ENCODE measurements at regions not wholly inside any gene's neighbourhood (a gene's known extent, or its start where the extent isn't known, plus 50 kb on each side); places are given as distances from the start of the nearest gene placed in this dataset.

DNA sequence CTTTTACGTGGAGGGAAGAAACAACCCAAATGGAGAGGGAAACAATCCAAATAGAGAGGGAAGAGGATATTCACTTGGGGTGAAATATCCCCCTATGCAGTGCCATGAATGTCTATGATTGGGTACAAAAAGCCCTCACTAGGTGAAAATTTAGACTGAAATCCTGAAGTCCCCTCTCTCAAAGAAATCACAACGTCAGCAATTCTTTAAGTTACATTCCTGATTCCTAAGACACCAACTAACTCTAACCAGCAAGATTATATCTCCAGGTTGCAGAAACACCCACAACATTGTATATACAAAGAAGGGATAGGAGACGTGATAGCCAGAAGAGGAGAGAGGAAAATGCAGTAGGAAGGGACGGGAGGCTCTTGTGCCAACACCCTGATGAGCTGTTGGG lies 374.3 kb downstream of the DCAF12L2 start:
- no peak for DNase-seq (ENCODE audit: low spot score)

DNA sequence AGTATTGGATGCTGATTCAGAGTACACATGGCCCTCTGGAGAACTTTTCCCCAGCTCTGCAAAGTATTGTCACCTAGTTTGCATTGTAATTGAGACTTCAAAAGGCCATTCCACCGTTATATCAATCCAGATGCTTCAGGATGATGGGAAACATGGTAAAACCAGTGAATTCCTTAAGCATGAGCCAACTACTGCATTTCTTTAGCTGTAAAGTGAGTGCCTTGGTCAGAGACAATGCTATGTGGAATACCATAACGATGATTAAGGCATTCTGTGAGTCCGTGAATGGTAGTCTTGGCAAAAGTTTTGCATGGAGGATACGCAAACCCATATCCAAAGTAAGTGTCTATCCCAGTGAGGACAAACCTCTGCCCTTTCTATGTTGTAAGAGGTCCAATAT lies 355.2 kb downstream of the DCAF12L2 start:
- DNase-seq (ENCODE audit: low spot score), result peak; percentile 3

DNA sequence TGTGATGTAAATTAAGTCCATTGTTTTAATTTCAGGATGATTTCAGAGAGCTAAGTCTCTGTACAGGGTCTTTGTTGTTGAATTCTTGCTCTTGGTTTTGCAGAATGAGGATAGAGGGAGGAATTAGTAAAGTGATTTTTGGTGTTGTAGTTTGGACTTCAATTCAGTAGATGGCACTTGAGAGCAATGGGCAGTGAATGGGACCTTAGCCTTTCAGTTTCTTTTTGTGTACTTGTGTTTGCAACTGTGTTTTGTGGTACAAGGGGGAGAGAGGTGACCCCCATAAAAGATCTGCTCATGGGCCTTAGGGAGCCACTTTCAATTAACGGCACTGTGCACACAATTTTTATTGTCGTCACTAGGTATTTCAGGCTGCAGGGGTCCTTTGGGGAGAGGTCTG lies 340.0 kb downstream of the DCAF12L2 start:
- no peak for DNase-seq (ENCODE audit: low spot score)

DNA sequence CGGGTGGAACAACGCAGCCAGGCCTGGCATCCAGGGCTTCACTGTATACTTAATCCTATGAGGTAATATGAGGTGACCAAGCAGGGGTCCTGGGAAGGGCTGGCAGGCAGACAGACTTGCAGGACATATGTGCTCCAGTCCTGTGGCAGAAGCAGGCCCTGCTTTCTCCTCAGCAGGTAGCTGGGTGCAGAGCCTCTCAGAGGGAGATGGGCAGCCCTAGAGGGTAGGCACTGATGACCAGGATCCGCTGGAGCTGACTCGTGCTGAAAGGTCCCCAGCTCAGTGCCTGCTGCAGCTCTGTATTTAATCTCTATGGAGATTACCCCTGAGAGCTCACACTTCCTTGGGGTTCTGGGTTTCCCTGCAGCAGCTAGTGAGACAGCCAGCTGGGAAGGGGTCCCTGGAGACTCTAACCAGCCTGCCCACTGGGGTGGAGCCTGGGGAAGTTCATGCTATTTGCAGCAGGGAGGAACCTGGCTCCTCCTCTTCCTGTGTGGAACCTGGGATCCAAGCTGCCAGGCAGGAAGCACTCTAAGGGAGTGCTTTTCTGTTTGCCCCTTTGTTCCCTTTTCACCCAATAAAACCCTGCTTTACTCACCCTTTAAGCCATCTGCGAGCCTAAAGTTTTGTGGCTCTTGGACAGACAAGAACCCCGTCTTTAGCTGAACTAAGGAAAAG lies 339.2 kb downstream of the DCAF12L2 start:
- no peak for DNase-seq (ENCODE audit: low spot score)

DNA sequence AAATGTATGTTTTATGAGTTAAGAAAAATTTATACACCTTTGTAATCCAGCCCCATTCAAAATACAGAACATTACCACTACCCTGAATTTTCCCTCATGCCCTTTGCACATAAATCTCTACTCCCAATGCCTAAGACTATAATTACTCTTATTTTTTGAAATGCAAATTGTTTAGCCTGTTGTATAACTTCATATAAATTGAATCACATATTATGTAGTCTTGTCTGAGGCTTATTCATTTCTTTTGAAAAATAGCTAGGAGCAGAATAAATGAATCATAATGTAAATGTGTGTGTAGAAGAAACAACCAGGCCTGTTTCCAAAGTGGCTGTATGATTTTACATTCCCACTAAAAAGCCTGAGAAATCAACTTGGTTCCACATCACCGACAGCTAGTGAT lies 319.8 kb downstream of the DCAF12L2 start:
- DNase-seq (ENCODE audit: low spot score), result no peak

DNA sequence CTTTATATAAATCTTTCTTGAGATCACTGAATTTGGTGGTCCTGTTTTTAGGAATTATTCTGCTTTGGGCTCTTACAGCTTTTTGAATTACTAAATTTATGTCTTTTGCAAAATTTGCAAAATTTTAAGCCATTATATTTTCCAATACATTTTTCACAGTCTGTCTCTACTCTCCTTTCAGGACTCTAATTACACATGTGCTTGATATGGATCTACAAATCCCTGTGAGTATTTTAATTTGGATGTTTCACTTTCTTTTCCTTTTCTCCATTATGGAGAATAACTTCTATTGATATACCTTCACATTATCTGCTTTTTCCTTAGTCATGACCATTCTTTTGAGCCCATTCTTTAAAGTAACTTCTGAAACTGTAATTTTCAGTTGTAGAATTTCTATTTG lies 315.4 kb downstream of the DCAF12L2 start:
- no peak for DNase-seq (ENCODE audit: low spot score)

DNA sequence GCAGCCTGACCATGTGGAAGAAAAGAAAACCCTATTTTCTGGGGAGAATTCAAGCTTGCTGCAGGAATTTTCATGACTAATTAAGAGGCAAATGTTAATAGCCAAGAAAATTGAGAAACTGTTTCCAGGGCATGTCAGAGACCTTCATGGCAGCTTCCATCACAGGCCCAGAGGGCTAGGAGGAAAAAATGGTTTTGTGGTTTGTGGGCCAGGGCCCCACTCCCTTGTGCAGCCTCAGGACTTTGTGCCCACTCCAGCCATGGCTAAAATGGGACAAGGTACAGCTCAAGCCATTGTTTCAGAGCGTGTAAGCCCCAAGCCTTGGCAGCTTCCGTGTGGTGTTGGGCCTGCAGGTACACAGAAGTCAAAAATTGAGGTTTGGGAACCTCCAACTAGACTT lies 282.9 kb downstream of the DCAF12L2 start:
- no peak for DNase-seq (ENCODE audit: low spot score)

DNA sequence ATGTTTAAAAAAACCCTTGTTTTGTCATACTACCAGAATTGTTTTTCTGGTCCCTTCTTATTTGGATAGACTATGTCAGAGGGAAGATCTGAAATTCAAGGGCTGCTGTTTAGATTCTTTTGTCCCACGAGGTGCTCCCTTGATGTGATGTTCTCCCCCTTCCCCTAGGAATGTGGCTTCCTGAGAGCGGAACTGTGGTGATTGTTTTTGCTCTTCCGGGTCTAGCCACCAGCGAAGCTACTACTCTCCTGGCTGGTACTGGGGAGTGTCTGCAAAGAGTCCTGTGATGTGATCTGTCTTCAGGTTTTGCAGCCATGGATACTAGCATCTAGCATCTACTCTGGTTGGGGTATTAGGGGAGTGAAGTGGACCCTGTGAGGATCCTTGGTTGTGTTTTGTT lies 271.1 kb downstream of the DCAF12L2 start:
- no peak for DNase-seq (ENCODE audit: low spot score)

DNA sequence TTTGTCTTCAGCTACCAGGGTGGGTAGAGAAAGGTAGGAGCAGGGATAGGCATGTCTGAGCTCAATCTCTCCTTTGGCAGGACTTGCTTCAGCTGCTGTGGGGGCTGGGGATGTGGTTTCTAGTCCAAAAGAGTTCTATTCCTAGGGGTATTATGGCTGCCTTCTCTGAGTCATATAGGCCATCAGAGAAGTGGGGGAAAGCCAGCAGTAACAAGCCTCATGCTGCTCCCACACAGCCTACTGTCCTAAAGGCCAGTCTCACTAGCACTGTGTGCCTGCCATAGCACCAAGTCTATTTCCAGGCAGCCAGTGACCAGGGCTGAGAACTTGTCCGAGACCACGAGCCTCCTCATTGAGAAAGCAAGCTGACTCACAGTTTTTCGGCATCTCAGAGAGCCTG lies 270.6 kb downstream of the DCAF12L2 start:
- no peak for DNase-seq (ENCODE audit: low spot score)

DNA sequence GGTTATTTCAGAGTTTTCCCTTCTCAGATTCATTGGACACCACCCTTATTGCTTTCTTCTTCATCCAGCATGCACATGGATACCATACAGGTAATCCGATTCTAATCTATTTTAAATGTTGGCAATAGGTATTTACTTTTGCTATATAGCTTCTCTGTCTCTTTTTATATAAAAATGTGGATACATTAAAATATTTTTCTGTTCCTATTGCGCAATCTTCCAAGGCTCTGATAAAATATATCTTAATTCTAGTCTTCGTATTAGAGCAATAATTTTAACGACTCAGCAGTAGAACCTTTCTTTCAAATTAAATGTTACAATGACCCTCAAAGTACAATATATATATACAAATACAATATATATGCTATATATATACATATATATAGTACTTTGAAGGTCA lies 239.8 kb downstream of the DCAF12L2 start:
- no peak for DNase-seq (ENCODE audit: low spot score)

DNA sequence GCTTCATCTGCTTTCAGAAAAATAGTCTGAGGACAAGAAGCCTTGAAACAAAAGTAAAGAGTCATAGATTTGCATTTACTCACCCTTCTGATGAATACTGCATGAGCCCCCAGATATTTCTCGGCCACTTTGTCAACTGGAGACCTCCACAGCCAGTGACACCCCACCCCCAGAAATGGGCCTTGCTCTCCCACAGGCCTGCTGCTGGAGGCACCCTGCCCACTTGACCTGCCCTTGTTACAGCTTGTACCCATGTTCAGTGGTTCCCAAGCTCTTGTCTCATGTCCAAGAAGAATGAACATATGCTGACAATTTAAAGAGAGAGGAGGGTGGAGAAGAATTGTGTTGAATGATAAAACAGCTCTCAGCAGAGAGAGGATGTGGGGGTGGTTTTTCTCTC lies 225.1 kb downstream of the DCAF12L2 start:
- no peak for DNase-seq (ENCODE audit: low spot score)

DNA sequence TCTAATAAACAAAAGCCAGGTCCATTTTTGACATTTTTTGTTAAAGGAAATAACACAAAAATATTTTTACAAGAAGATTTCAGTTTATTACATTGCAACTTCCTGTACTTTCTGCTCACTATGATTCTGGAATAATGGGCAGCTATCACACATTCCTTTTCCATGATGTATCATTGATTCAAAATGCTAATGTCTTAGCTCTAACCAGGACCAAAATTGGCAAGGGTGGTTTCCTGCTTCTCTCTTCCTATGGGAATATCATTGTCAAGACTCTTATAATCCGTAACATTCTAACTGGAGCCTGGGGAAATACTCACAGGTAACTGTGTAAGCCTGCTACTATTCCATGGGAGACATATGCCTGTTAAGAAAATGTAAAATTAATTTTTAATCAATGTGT lies 218.6 kb downstream of the DCAF12L2 start:
- peak; percentile 14 for DNase-seq (ENCODE audit: low spot score)

DNA sequence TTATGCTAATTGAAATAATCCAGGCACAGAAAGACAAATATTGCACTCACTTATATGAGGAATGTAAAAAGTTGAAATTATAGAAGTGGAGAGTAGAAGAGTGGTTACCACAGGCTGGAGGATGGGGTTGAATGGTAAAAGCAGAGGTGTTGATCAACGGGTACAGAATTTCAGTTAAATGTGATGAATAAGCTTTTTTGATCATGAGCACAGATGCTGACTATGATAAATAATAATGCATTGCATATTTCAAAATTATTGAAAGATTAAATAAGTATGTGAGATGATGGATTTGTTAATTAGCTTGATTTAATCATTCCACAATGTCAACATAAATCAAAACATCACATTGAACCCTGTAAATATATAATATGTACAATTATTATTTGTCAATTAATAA lies 213.1 kb downstream of the DCAF12L2 start:
- DNase-seq (ENCODE audit: low spot score), result no peak

DNA sequence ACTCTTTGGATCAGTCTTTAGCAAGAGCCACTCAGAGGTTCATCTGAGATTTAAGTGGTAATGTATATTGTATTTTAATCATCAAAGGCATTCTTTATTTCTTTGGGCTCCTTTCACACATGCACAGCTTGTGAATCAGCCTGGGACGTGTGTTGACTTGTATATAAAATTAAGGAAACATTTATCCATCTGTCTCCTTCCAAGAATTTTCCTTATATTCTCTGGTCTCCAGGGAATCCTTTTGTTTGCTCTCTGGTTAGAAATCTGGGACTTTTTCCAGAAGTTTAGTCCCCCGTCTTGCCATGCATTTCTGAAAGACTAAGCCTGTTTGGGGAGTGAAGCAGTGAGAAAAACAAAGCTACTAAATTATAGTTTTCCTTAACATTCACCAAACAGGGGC lies 212.3 kb downstream of the DCAF12L2 start:
- DNase-seq (ENCODE audit: low spot score), result no peak

DNA sequence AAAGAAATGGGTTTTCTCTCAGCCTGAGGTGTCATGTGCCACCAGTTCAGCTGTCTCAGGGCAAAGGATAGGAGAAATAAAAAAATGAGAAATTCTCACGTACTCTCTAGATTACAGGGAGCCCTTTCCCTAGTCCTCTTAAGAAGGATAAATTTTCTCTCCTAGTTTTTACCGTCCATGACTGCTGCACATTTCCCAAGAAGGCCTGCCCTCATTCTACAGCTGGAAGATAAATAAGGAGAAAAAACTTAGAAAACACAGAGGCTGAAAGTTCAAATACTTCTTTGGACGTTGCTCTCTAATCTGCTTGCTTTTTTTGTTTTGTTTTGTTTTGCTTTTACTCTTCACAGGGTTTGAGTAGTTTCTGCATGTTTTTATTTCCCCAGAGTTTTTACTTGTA lies 211.9 kb downstream of the DCAF12L2 start:
- no peak for DNase-seq (ENCODE audit: low spot score)

DNA sequence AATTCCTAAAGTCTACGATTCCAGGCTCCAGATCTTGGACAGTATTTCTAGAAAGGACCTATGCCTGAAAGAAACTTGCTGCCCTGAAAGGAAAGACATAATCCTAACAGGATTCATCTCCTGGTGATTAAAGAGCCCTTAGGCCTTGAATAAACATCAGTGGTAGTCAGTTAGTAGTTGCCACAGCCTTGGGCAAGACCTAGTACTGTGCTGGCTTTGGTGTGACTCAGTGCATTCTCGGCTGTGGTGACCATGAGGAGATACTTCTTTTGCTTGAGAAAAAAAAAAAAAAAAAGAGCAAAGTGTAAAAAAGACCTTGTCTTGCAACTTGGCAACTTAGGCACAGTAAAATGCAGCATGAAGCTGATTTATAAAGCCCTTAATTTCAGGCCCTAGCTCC lies 188.2 kb downstream of the DCAF12L2 start:
- DNase-seq (ENCODE audit: low spot score), result no peak

DNA sequence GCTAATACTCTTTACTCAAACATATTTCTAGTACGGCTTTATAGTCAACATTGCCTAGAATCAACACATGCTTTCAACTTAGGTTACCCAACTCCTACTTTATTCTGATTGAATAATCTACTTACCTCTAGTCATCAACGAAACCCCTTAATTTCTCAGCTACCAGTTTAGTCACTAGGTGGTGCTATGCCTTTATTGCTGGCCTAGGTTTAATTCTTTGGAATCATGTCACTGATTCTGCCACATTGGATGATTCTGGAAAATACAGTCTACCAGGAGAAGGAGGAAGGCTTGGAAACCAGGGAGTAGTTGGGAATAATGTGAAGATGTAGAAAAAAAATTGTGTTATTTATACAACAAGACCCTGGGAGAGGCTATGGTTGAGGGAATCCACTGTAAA lies 167.7 kb downstream of the DCAF12L2 start:
- peak; percentile 21 for DNase-seq (ENCODE audit: low spot score)

DNA sequence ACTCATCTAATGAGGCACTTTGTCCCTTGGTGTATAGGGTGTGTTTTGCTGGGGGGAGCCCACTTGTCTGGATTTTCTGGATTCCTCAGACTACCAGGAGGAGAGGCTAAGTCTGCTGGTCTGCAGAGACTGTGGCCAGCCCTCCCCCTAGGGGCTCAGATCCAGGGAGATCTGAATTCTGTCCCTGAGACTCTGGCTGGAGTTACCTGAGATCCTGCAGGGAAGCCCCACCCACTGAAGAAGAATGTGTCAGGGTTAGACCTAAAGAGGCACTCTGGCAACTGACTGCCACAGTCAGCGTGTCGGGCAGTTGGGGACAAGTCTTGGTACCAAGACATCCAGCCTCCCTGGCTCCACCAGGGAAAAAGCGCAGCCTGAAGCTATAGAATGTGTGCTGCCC lies 138.9 kb downstream of the DCAF12L2 start:
- no peak for DNase-seq (ENCODE audit: low spot score)

DNA sequence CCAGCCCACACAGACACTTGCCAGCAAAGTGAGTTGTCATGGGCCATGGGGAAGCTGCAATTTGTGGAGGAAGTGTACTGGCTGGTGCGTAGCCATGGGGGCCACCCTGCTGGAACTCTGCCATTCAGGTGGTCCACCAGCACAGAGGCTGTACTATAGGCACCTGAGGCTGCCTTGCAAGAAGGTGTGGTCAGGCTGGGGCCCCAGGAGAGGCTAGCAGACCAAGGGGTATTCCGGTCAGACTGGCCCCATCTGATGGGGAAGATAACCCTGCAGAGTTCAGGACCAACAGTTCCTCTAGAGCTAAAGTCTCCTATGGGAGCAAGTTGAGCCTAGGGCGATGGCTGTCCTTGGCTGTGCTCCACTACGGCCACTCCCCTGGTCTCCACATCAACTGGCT lies 136.1 kb downstream of the DCAF12L2 start:
- no peak for DNase-seq (ENCODE audit: low spot score)

DNA sequence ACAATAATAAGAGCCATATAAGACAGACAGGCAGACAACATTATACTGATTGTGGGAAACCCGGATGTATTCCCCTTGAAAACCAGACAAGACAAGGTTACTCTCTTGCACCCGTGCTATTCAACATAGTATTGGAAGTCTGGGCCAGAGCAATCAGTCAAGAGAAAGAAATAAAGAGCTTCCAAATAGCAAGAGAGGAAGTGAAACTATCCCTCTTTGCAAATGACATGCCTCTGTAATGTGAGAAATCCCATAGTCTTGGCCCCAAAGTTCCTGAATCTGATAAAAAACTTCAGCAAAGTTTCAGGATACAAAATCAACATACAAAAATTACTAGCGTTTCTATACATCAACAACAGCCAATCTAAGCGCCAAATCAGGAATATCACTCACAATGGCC lies 102.1 kb downstream of the DCAF12L2 start:
- DNase-seq (ENCODE audit: low spot score), result no peak

DNA sequence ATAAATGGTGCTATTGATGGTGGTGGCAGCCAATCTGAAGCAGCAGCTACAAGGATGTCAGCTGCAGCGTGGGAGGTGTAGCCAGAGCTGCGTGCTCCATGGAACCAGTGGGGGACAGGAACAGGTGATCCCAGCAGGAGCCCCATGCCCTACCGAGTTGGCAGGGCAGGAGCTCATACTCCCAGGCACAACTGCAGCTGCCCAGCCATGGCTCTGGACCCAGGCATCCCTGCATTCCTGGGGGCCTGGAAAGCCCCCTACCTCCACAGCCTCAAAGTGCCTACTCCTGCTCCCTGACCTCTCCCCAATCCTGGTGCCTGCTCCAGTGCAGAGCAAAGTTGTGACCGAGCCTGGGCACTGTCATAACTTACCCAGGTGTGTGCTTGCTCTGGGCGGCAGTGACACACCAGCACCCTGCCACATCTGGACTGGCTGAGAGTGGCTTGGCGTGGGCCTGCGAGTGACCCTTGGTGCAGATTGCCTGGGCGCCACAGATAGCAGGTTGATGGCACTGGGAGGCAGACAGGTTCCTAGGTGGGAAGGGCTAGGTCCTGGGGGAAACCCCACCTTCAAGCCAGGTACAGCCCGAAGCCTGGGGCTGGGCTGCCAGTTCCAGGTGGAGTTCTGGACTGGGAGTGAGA lies 101.1 kb downstream of the DCAF12L2 start:
- DNase-seq (ENCODE audit: low spot score), result no peak

DNA sequence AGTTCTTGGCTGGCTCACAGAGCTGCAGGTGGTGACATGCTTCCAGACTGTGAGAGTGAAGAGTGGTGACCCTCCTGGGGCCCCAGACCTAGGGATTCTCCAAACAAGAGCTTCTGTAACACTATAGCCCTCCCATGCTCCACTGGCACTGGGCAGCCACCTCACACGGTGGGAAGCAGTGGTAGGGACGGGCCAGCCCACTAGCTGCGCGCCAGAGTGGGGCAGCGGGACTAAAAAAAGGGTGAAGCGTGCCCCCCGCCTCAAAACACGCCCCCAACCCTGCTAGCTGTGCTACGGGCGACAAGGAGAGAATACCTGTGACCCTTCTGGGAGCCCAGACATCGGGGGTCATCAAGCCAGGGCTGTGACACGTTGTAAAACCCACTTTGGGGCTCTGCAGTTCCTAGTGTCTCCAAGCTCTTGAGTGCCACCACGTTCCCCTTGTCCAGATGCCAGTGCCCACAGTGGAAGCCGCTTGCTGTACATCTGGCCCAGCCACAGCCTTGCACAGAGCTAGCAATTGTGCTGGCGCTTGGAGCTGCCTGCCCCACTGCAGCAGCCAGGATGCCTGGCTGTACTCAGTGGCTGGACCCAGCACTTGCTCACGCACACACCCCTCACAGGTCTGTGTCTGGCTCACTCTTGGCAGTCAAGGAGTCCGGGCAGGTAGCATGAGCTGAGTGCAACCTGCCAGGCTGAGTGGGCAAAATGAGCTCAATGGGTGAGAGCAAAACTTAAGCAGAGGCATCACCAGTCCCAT lies 100.0 kb downstream of the DCAF12L2 start:
- DNase-seq (ENCODE audit: low spot score), result no peak
